Cardiac muscle cell (in vitro differentiated cells and primary cell): ENCODE measurements at regions not wholly inside any gene's neighbourhood (a gene's known extent, or its start where the extent isn't known, plus 50 kb on each side); places are given as distances from the start of the nearest gene placed in this dataset.

Experiments
- DNase-seq, 2 donors: peaks; one replicate each; pipeline versions ENCODE4 v3.0.0 to v3.0.0-alpha.2; 2010 to 2017; ENCODE audit warnings: low read depth in 1 of 2, low spot score in 1 of 2
- H3K27ac ChIP-seq: fragments of 200-600 bp; sonication (generic); 2 replicates; pipeline ENCODE4 v1.5.1; 2016
- H3K27me3 ChIP-seq: fragments of 200-600 bp; sonication (generic); 2 replicates; pipeline ENCODE4 v1.6.0; 2016; ENCODE audit warnings: control low read depth
- H3K36me3 ChIP-seq: fragments of 200-600 bp; sonication (generic); 2 replicates; pipeline ENCODE4 v1.5.1; 2016; ENCODE audit warnings: control low read depth
- H3K4me1 ChIP-seq: fragments of 200-600 bp; sonication (generic); 2 replicates; pipeline ENCODE4 v1.8.1; 2017; ENCODE audit warnings: low read depth, mild to moderate bottlenecking, mixed run types
- H3K4me3 ChIP-seq: fragments of 200-600 bp; sonication (generic); 2 replicates; pipeline ENCODE4 v1.5.1; 2016; ENCODE audit warnings: mild to moderate bottlenecking
- H3K9me3 ChIP-seq: fragments of 200-600 bp; sonication (generic); 2 replicates; pipeline ENCODE4 v1.5.1; 2017; ENCODE audit warnings: low read depth, mild to moderate bottlenecking, control low read depth
- TF ChIP-seq, protein P1 (sequence below): IDR thresholded peaks from 2 replicates; pipeline ENCODE4 v1.5.1; 2012; ENCODE audit warnings: low read depth, mild to moderate bottlenecking, low read length

DNA sequence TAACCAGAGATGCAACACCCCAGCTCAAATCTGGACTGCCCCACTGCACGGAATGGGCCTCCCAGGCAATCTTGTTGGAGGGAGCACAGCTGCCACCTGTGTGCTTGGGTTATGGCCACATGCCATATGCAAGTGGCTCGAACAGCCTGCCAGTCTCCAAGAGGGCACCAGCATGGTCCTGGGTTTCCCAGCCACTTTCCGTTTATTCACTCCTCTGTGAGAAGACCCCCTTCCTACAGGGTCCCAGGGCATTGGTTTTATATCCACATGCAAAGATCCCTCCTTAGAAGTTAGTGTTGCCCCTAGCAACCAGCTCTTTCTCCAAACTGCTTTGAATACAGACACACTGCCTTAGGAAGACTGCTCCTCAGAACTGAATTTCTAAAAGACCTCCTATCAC lies 487.8 kb downstream of the BUD13 start:
- Histone ChIP-seq H3K36me3 (no peaks in the 10 kb centered on the region), H3K27ac (no peak overlapping the region), H3K27me3 (no peaks in the 10 kb centered on the region), H3K4me1 (no peaks in the 10 kb centered on the region), H3K4me3 (no peak overlapping the region), H3K9me3 (peaks cover 3% of the 10 kb centered on the region)
- TF ChIP-seq, protein P1, sequence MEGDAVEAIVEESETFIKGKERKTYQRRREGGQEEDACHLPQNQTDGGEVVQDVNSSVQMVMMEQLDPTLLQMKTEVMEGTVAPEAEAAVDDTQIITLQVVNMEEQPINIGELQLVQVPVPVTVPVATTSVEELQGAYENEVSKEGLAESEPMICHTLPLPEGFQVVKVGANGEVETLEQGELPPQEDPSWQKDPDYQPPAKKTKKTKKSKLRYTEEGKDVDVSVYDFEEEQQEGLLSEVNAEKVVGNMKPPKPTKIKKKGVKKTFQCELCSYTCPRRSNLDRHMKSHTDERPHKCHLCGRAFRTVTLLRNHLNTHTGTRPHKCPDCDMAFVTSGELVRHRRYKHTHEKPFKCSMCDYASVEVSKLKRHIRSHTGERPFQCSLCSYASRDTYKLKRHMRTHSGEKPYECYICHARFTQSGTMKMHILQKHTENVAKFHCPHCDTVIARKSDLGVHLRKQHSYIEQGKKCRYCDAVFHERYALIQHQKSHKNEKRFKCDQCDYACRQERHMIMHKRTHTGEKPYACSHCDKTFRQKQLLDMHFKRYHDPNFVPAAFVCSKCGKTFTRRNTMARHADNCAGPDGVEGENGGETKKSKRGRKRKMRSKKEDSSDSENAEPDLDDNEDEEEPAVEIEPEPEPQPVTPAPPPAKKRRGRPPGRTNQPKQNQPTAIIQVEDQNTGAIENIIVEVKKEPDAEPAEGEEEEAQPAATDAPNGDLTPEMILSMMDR, result no peak
- DNase-seq, result no peak

- no peak for DNase-seq
These were observed 489.5 kb downstream of the BUD13 start for GRCh38 chr11:116283300-116283699.

GRCh38 chr11:116282481-116282880 lies 490.3 kb downstream of the BUD13 start:
- H3K4me3 ChIP-seq, result no peak overlapping the region
- no peaks in the 10 kb centered on the region for H3K27me3 ChIP-seq
- no peaks in the 10 kb centered on the region for H3K9me3 ChIP-seq
- TF ChIP-seq, protein P1, result no peak
- DNase-seq, result no peak
- H3K4me1 ChIP-seq, result no peaks in the 10 kb centered on the region
- H3K36me3 ChIP-seq, result no peaks in the 10 kb centered on the region
- no peak overlapping the region for H3K27ac ChIP-seq

More at GRCh38 chr11:116283300-116283699, 489.5 kb downstream of the BUD13 start:
- Histone ChIP-seq H3K27ac (no peak overlapping the region), H3K9me3 (no peaks in the 10 kb centered on the region), H3K4me3 (no peak overlapping the region), H3K36me3 (no peaks in the 10 kb centered on the region), H3K4me1 (no peaks in the 10 kb centered on the region), H3K27me3 (no peaks in the 10 kb centered on the region)
- TF ChIP-seq, protein P1, result no peak

GRCh38 chr11:116281173-116282160 lies 491.3 kb downstream of the BUD13 start:
- no peaks in the 10 kb centered on the region for H3K36me3 ChIP-seq
- H3K4me1 ChIP-seq, result no peaks in the 10 kb centered on the region
- DNase-seq, result no peak
- no peak overlapping the region for H3K27ac ChIP-seq
- TF ChIP-seq, protein P1, result no peak
- H3K9me3 ChIP-seq, result no peaks in the 10 kb centered on the region
- no peak overlapping the region for H3K4me3 ChIP-seq
- H3K27me3 ChIP-seq, result no peaks in the 10 kb centered on the region

DNA sequence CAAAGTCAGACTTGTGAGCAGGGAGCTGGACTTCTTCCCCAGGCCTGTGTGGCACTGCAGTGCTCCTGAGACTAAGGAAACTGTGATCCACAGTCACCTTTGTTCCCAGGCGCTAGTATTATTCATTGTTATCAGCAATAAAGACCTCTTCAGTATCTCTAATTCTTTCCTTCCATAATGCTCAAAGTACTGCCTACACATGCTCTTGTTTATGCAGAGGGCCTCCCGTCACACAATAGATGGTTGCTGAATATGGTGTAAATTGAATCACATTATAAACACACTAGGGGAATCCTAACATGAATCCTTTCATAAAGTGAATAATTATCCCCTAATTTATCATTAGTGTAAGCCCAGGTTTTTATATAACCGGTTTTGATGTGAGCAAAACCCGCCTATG lies 493.3 kb downstream of the BUD13 start:
- Histone ChIP-seq H3K4me1 (no peaks in the 10 kb centered on the region), H3K36me3 (no peaks in the 10 kb centered on the region), H3K4me3 (no peak overlapping the region), H3K9me3 (no peaks in the 10 kb centered on the region), H3K27me3 (no peaks in the 10 kb centered on the region), H3K27ac (no peak overlapping the region)
- DNase-seq, result no peak
- TF ChIP-seq, protein P1, result no peak
